HG02938 (cell line): ENCODE measurements at regions not wholly inside any gene's neighbourhood (a gene's known extent, or its start where the extent isn't known, plus 50 kb on each side); places are given as distances from the start of the nearest gene placed in this dataset.
"Not testable (repeated sequence)": the region's sequence is repeated elsewhere in the genome, so short reads cannot be mapped to it uniquely, and the experiment has no call there.

Source experiments
- ATAC-seq: cut with Tn5 transposase; IDR thresholded peaks from one replicate; pipeline ENCODE4 v1.9.1; 2021; ENCODE audit warnings: mild to moderate bottlenecking, moderate library complexity; ENCODE audit not compliant: unreplicated experiment

DNA sequence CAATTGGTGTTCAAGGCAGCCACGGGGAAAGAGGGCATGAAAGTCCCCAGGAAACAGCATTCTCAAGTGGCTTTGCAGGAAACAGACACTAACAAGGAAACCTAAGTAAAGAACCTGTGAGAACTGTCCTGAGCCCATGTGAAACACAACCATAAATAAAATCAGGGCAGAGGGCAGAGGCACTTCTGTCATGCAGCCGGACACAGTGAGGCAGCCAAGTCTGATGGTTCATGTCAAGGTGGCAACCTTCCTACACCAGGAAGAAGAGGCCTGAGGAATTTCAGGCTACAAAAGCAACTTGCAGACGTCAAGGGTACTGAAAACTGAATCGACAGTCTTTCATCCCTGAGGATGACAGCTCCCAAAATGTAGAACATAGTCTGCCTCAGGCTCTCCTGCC, 458.2 kb upstream of the NPVF start:
- ATAC-seq = no peak

DNA sequence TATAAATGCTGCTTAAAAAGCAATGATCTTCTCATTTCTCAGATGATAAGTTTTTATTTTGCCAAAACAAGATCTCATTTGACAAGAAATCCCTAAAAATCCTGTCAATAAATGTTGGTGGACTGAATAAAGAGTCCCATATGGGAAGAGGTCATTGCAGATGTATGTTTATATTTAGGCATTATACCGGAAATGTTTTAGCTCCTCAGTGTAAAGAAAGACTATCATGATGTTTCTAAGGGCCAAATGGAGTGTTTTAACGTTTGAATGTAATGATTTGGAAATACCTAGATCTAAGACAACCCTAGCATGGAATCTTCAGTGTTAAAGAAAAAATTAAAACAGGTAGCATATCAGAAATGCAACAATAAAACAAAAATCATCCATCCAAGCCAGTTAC, 457.8 kb upstream of the NFE2L3 start:
- no peak for ATAC-seq

- no peak for ATAC-seq
Measured at GRCh38 chr7:25694699-25695098, 457.3 kb upstream of the NFE2L3 start.

DNA sequence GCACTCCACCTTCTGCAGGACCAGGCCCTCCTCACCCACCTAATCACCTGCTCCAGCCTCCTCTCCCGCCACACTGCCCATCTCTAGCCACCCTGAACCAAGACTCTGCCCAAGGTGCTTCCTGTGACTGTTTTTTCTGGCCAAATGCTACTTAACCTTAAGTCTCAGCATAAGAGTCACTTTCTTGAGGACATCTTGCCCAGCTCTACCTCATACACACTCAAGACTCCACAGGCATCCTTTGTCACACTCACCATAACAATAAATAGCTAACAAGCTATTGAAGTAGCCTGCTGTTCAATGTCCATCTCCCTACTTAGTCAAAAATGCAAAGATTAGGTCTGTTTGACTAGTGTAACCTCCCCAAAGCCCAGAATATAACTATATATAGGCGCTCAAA, 455.4 kb upstream of the NFE2L3 start:
- no peak for ATAC-seq

GRCh38 chr7:25698451-25699113, 453.4 kb upstream of the NFE2L3 start:
- ATAC-seq = no peak

DNA sequence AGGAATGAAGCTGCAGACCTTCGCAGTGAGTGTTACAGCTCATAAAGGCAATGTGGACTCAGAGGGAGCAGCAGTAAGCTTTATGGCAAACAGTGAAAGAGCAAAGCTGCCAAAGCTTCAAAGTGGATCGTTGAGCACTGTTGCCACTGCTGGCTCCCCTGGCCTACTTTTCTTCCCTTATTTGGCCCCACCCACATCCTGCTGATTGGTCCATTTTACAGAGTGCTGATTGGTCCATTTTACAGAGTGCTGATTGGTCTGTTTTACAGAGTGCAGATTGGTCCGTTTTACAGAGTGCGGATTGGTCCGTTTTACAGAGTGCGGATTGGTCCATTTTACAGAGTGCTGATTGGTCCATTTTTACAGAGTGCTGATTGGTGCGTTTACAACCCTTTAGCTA, 451.9 kb upstream of the NFE2L3 start:
- ATAC-seq = not testable (repeated sequence)

- no peak for ATAC-seq
Measured at GRCh38 chr7:25704413-25704812, 447.6 kb upstream of the NFE2L3 start.

DNA sequence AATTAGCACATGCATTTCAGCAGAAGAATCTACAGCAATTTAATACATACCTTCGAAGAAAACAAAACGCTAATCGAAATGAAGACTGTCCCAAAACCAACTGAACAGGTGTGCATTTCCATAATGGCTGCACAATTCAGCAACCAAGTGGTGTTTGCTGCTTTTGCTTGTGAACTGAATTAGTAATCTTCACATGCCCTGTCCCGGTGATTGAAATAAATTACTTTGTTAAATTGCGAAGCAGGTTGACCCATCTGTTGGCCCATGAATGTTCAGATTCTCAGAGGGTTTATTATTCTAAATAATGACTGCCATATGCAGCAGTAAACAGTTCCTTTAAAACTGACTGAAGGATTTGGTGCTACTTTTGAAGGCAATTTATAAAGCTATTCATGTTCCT, 445.2 kb upstream of the NFE2L3 start:
- ATAC-seq = no peak

- no peak for ATAC-seq
Measured at GRCh38 chr7:25707768-25708620, 444.0 kb upstream of the NFE2L3 start.

- no peak for ATAC-seq
Measured at GRCh38 chr7:25710959-25711358, 441.0 kb upstream of the NFE2L3 start.

DNA sequence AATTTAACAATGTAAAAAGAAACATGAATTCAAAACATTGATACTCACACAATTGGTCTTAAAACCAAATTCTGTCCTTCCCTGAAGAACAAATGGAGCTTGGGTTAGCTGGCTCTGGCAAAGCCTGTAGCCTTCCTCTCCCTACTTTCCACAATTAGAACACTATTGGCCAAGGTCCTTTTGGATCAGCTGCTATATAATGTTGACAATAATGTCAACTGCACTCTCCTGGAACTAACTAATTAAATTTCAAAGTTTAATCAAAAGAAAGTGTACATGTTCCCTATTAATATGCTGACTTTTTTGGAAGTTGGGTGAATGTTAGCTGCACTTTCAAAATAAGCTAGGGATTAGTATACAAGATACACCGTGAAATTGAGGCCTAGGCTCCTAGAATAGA, 440.1 kb upstream of the NFE2L3 start:
- ATAC-seq = no peak

DNA sequence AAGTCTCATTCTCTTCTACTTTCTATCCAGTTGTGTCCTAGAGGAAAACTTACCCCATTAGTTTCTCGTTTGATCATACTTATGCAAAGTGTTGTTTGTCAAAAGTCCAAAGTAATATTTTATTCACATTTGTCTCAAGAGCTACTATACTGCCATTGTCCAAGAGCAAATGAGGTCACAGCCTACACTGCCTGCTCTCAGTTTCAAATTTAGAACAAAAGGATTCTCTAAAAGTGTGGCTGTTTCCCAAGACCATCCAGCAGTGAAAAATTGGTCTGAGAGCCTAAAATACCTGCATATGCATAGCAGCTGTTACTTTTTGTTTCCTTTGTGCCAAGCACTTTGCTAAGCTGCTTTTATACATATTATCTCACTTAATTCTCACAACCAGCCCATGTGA, 439.5 kb upstream of the NFE2L3 start:
- no peak for ATAC-seq

GRCh38 chr7:25714013-25714412, 438.0 kb upstream of the NFE2L3 start:
- ATAC-seq = no peak

DNA sequence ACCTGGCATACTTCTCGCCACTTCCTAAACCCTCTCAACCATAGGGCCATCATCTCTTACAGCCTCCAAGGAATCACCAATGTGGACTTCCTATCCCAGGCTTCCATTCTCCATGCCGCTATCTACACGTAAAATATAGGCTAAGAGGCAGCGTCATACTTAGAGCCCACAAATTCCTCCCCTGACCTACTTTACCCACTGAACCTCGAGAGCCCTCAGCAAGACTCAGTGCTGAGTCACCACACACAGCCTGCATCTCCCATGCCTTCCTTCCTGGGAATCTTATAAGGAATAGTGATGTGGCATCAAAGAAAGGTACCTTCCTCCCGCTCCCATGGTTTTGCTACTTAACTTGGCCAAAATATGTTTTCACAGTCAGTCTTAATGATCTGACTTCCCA, 435.6 kb upstream of the NFE2L3 start:
- no peak for ATAC-seq

- ATAC-seq = no peak
Measured at GRCh38 chr7:25718596-25718995, 433.4 kb upstream of the NFE2L3 start.

GRCh38 chr7:25719190-25719896, 432.7 kb upstream of the NFE2L3 start:
- no peak for ATAC-seq

DNA sequence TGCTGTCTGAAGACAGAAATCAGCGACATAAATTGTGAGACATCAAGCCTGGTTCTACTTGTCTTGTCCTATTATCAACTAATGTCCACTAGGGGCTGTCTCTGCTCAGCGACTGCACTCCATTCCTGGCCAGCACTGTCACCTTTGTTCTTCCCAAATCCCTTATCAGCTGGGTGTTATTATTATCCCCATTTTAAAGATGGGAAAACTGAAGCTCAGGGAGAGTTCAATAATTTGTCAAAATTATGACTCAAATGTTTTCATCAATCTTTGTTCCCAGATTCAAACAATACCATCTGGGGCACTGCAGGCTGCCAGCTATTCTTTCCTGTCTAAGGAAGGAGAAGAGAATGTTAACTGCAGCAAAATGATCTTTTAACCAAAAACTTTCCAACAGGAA, 431.6 kb upstream of the NFE2L3 start:
- ATAC-seq = no peak

- no peak for ATAC-seq
Measured at GRCh38 chr7:25722856-25723255, 429.1 kb upstream of the NFE2L3 start.

DNA sequence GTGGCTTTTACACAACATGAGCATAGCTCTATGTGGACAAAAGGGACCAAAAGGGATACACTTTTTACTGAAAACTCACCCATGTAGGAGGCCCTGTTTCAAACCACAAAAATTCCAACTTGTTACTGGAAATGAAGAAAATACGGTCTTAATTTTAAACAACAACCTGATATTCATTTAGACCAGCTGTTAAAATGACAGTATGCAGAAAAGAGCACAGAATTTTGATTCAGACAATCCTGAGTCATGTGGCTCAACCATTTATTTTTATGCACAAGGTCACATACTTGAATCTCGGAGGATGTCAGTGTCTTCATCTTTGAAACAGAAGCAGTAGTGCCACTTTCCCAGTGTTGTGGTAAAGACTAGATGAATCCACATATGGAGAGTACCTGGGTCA, 426.5 kb upstream of the NFE2L3 start:
- no peak for ATAC-seq

GRCh38 chr7:25726170-25726780, 425.7 kb upstream of the NFE2L3 start:
- no peak for ATAC-seq

GRCh38 chr7:25726781-25727311, 425.2 kb upstream of the NFE2L3 start:
- ATAC-seq = no peak
